PFSK-1 (cell line): ENCODE measurements at regions not wholly inside any gene's neighbourhood (a gene's known extent, or its start where the extent isn't known, plus 50 kb on each side); places are given as distances from the start of the nearest gene placed in this dataset.

Experiments used
- FOXP2 ChIP-seq: optimal IDR thresholded peaks from 2 replicates; pipeline ENCODE3; 2011; ENCODE audit warnings: borderline replicate concordance, control low read depth, inconsistent platforms; ENCODE audit not compliant: insufficient read depth; ENCODE audit errors: extremely low read length, extremely low read depth
- POLR2AphosphoS5 ChIP-seq: IDR thresholded peaks from 2 replicates; pipeline ENCODE4 v1.6.1; 2012; ENCODE audit warnings: low read depth, mild to moderate bottlenecking, control low read depth, low read length, moderate library complexity
- REST ChIP-seq, 2 experiments: IDR thresholded peaks; 2 replicates each; pipeline versions ENCODE4 v1.6.1 to v1.8.0; 2011 to 2012; ENCODE audit warnings: low read depth in 2 of 2, low read length in 2 of 2, control low read depth in 1 of 2, inconsistent platforms in 1 of 2, mild to moderate bottlenecking in 1 of 2, moderate library complexity in 1 of 2; ENCODE audit not compliant: insufficient read depth in 1 of 2
- SIN3A ChIP-seq: IDR thresholded peaks from 2 replicates; pipeline ENCODE4 v1.6.1; 2012; ENCODE audit warnings: mild to moderate bottlenecking, low read length, moderate library complexity, borderline replicate concordance; ENCODE audit not compliant: insufficient read depth
- TAF1 ChIP-seq: IDR thresholded peaks from 2 replicates; pipeline ENCODE4 v1.6.1; 2012; ENCODE audit warnings: low read length, control low read depth, borderline replicate concordance; ENCODE audit not compliant: insufficient read depth

GRCh38 chr10:89923661-89924060 lies 222.3 kb downstream of the KIF20B start:
- no peak for TF ChIP-seq REST (IDR thresholded peaks at IDR 0.05; ENCODE audit: insufficient read depth in 1 of 2, low read depth in 2 of 2, low read length in 2 of 2)
- TF ChIP-seq TAF1 = no peak
- no peak for TF ChIP-seq SIN3A
- TF ChIP-seq POLR2AphosphoS5 = no peak
- no peak for TF ChIP-seq FOXP2

- TF ChIP-seq TAF1 (no peak), POLR2AphosphoS5 (no peak), FOXP2 (no peak), SIN3A (no peak), REST (IDR thresholded peaks at IDR 0.05; ENCODE audit: insufficient read depth in 1 of 2, low read depth in 2 of 2, low read length in 2 of 2) (no peak)
Observed at GRCh38 chr10:89924261-89924660, 222.9 kb downstream of the KIF20B start.

- TF ChIP-seq REST (IDR thresholded peaks at IDR 0.05; ENCODE audit: insufficient read depth in 1 of 2, low read depth in 2 of 2, low read length in 2 of 2) (no peak), POLR2AphosphoS5 (no peak), SIN3A (no peak), TAF1 (no peak), FOXP2 (no peak)
Observed at GRCh38 chr10:89926736-89927135, 225.3 kb downstream of the KIF20B start.

- TF ChIP-seq POLR2AphosphoS5 = no peak
- no peak for TF ChIP-seq REST (IDR thresholded peaks at IDR 0.05; ENCODE audit: insufficient read depth in 1 of 2, low read depth in 2 of 2, low read length in 2 of 2)
- TF ChIP-seq FOXP2 = no peak
- no peak for TF ChIP-seq TAF1
- TF ChIP-seq SIN3A = no peak
Observed at GRCh38 chr10:89929282-89930026, 228.1 kb downstream of the KIF20B start.
